Prostate gland (tissue), 2 donors: ENCODE measurements at regions not wholly inside any gene's neighbourhood (a gene's known extent, or its start where the extent isn't known, plus 50 kb on each side); places are given as distances from the start of the nearest gene placed in this dataset.

ENCODE experiments used
- POLR2A ChIP-seq: fragments of 450-650 bp; IDR thresholded peaks from one replicate; pipeline ENCODE4 v1.6.1; 2016; ENCODE audit warnings: antibody characterized with exemption, mild to moderate bottlenecking
- POLR2AphosphoS5 ChIP-seq: sonication (generic); formaldehyde crosslinking; IDR thresholded peaks from one replicate; pipeline ENCODE4 v1.6.1; 2017; ENCODE audit warnings: antibody characterized with exemption
- TF ChIP-seq, protein P1 (sequence below), 4 experiments: fragments of 200-600 bp in 2 of 4; fragments of 450-650 bp in 2 of 4; sonication (generic) in 2 of 4; IDR thresholded peaks; 1 replicate in 3 of 4; 2 replicates in 1 of 4; pipeline ENCODE4 v1.5.1; 2016 to 2019; ENCODE audit warnings: antibody characterized with exemption in 4 of 4, mild to moderate bottlenecking in 2 of 4, moderate library complexity in 2 of 4

DNA sequence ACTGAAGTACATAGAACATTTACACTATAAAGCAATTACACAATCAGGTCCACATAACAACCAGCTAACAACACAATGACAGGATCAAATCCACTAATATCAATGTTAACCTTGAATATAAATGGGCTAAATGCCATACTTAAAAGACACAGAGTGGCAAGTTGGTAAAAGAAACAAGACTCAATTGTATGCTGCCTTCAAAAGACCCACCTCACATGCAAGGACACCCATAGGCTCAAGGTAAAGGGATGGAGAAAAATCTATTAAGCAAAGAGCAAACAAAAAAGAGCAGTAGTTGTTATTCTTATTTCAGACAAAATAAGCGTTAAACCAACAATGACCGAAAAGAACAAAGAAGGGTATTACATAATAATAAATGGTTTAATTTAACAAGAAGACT is 183.3 kb downstream of the PYDC2 start:
- TF ChIP-seq, protein P1, sequence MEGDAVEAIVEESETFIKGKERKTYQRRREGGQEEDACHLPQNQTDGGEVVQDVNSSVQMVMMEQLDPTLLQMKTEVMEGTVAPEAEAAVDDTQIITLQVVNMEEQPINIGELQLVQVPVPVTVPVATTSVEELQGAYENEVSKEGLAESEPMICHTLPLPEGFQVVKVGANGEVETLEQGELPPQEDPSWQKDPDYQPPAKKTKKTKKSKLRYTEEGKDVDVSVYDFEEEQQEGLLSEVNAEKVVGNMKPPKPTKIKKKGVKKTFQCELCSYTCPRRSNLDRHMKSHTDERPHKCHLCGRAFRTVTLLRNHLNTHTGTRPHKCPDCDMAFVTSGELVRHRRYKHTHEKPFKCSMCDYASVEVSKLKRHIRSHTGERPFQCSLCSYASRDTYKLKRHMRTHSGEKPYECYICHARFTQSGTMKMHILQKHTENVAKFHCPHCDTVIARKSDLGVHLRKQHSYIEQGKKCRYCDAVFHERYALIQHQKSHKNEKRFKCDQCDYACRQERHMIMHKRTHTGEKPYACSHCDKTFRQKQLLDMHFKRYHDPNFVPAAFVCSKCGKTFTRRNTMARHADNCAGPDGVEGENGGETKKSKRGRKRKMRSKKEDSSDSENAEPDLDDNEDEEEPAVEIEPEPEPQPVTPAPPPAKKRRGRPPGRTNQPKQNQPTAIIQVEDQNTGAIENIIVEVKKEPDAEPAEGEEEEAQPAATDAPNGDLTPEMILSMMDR (IDR thresholded peaks at IDR 0.05): no peak
- no peak for TF ChIP-seq POLR2A
- no peak for TF ChIP-seq POLR2AphosphoS5
